ENCODE measurements at regions not wholly inside any gene's neighbourhood (a gene's known extent, or its start where the extent isn't known, plus 50 kb on each side); places are given as distances from the start of the nearest gene placed in this dataset.

DNA sequence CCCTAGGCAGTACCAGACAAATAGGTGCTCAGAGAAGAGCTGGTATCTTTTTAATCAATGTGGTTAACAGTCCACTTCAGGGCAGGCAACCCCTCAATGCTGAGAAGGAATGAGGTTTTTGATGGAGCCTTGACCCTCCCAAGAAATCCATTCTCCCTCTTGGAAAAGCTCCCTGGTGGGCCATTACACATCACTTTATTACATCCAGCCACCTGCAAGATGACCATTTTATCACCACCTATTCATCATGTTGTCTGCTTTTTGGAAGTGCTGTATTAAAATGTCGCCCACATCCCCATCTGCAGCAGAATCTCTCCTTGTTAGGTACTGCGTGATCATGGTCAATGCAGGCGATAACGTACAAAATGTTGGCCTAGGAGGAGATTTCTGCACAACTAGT, 614.7 kb upstream of the TMEM132C start:
- Histone ChIP-seq H4K20me1 (replicated peaks; ENCODE audit: control insufficient read depth, extremely low read depth, insufficient read depth, low read length) (no peaks in the 10 kb centered on the region), H3K9me1 (replicated peaks; ENCODE audit: control insufficient read depth, extremely low read depth, insufficient read depth, low read length) (no peaks in the 10 kb centered on the region), H2AFZ (ENCODE audit: low read depth, low read length) (no peak overlapping the region), H3K36me3 (ENCODE audit: control insufficient read depth in 2 of 2, extremely low read depth in 1 of 2, insufficient read depth in 2 of 2, low read length in 2 of 2) (no peaks in the 10 kb centered on the region), H3K4me2 (ENCODE audit: insufficient read depth, low read length) (no peak overlapping the region), H3K27ac (ENCODE audit: insufficient read depth, low read depth, low read length) (no peak overlapping the region), H3K79me2 (ENCODE audit: control insufficient read depth, insufficient read depth, low read length) (no peaks in the 10 kb centered on the region), H3K9me3 (replicated peaks; ENCODE audit: control insufficient read depth, insufficient read depth, low read length) (peaks cover 2% of the 10 kb centered on the region), H3K4me3 (replicated peaks in 1 of 3; ENCODE audit: insufficient read depth in 1 of 3, low read depth in 1 of 3, low read length in 3 of 3) (no peak overlapping the region), H3K9ac (replicated peaks; ENCODE audit: extremely low read depth, insufficient read depth, low read length) (no peak overlapping the region), H3K27me3 (ENCODE audit: control insufficient read depth in 2 of 2, insufficient read depth in 2 of 2, low read length in 2 of 2) (no peaks in the 10 kb centered on the region), H3K4me1 (ENCODE audit: control insufficient read depth, extremely low read depth, insufficient read depth, low read length) (no peaks in the 10 kb centered on the region)
- FAIRE-seq, result no peak
- DNase-seq (ENCODE audit: low read depth, low spot score), result no peak
- no peak for TF ChIP-seq GATA2 (IDR thresholded peaks at IDR 0.05; ENCODE audit: insufficient read depth, insufficient read length, low read depth, low read length)
- no peak for TF ChIP-seq MYC (IDR thresholded peaks at IDR 0.05; ENCODE audit: low read depth, low read length)
- TF ChIP-seq POLR2A (IDR thresholded peaks at IDR 0.05; ENCODE audit: low read depth, low read length), result no peak
- TF ChIP-seq, protein P1, sequence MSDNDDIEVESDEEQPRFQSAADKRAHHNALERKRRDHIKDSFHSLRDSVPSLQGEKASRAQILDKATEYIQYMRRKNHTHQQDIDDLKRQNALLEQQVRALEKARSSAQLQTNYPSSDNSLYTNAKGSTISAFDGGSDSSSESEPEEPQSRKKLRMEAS (IDR thresholded peaks at IDR 0.05; ENCODE audit: insufficient read depth, insufficient read length), result no peak
- TF ChIP-seq POLR2AphosphoS5 (IDR thresholded peaks at IDR 0.05; ENCODE audit: insufficient read depth, low read depth, low read length), result no peak
- TF ChIP-seq JUN (IDR thresholded peaks at IDR 0.05; ENCODE audit: borderline replicate concordance, insufficient read depth, insufficient read length, low read depth), result no peak
- TF ChIP-seq, protein P2, sequence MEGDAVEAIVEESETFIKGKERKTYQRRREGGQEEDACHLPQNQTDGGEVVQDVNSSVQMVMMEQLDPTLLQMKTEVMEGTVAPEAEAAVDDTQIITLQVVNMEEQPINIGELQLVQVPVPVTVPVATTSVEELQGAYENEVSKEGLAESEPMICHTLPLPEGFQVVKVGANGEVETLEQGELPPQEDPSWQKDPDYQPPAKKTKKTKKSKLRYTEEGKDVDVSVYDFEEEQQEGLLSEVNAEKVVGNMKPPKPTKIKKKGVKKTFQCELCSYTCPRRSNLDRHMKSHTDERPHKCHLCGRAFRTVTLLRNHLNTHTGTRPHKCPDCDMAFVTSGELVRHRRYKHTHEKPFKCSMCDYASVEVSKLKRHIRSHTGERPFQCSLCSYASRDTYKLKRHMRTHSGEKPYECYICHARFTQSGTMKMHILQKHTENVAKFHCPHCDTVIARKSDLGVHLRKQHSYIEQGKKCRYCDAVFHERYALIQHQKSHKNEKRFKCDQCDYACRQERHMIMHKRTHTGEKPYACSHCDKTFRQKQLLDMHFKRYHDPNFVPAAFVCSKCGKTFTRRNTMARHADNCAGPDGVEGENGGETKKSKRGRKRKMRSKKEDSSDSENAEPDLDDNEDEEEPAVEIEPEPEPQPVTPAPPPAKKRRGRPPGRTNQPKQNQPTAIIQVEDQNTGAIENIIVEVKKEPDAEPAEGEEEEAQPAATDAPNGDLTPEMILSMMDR (IDR thresholded peaks at IDR 0.05; ENCODE audit: extremely low read depth in 1 of 2, insufficient read depth in 1 of 2, low read depth in 1 of 2, low read length in 2 of 2), result no peak
- TF ChIP-seq EZH2 (IDR thresholded peaks at IDR 0.05; ENCODE audit: borderline replicate concordance, low read depth, low read length, severe bottlenecking), result no peak
- dilution Hi-C loops (cut with MboI; ENCODE audit: extremely low pct_ligation_motif_present, low sequenced_read_pairs), result no loop called here
- ChIA-PET CTCF (no interaction called here), POLR2A (no interaction called here)
- no TSS peak for BruUV-seq (replicated peaks)
- intact Hi-C loops (cut with micrococcal nuclease), result no loop called here

Data from endothelial cell of umbilical vein (primary cell).